Mesenchymal stem cell (in vitro differentiated cells and primary cell): ENCODE measurements at regions not wholly inside any gene's neighbourhood (a gene's known extent, or its start where the extent isn't known, plus 50 kb on each side); places are given as distances from the start of the nearest gene placed in this dataset.

Experiments
- DNase-seq: peaks from one replicate; pipeline ENCODE4 v3.0.0-alpha.2; 2013
- H2AFZ ChIP-seq: one replicate; pipeline ENCODE4 v1.6.1; 2013; ENCODE audit warnings: low read depth, mild to moderate bottlenecking, control low read depth, inconsistent platforms, low read length, moderate library complexity
- H2AK5ac ChIP-seq: 2 replicates; pipeline ENCODE4 v1.6.1; 2013; ENCODE audit warnings: low read length, moderate library complexity, mild to moderate bottlenecking, inconsistent platforms; ENCODE audit not compliant: severe bottlenecking
- H2BK120ac ChIP-seq: one replicate; pipeline ENCODE4 v1.6.1; 2013; ENCODE audit warnings: low read depth, mild to moderate bottlenecking, inconsistent platforms, low read length, moderate library complexity
- H2BK12ac ChIP-seq, 2 experiments: one replicate each; pipeline ENCODE4 v1.6.1; 2013; ENCODE audit warnings: inconsistent platforms in 2 of 2, low read length in 2 of 2, mild to moderate bottlenecking in 2 of 2, moderate library complexity in 2 of 2, control low read depth in 1 of 2
- H2BK15ac ChIP-seq: one replicate; pipeline ENCODE4 v1.6.1; 2013; ENCODE audit warnings: mild to moderate bottlenecking, low read depth, inconsistent platforms; ENCODE audit not compliant: poor library complexity, severe bottlenecking
- H2BK5ac ChIP-seq: 2 replicates; pipeline ENCODE4 v1.6.1; 2013; ENCODE audit warnings: low read depth, mild to moderate bottlenecking, low read length, control low read depth, inconsistent platforms; ENCODE audit not compliant: poor library complexity, severe bottlenecking
- H3K14ac ChIP-seq, 2 experiments: one replicate each; pipeline ENCODE4 v1.6.1; 2013; ENCODE audit warnings: inconsistent platforms in 2 of 2, low read length in 2 of 2, control low read depth in 1 of 2, mild to moderate bottlenecking in 1 of 2, moderate library complexity in 1 of 2
- H3K18ac ChIP-seq, 2 experiments: one replicate each; pipeline ENCODE4 v1.6.1; 2013; ENCODE audit warnings: inconsistent platforms in 2 of 2, low read length in 2 of 2, control low read depth in 1 of 2, low read depth in 1 of 2, mild to moderate bottlenecking in 1 of 2
- H3K23ac ChIP-seq, 2 experiments: one replicate each; pipeline ENCODE4 v1.6.1; 2013; ENCODE audit warnings: inconsistent platforms in 2 of 2, low read length in 2 of 2, mild to moderate bottlenecking in 2 of 2, moderate library complexity in 2 of 2, control low read depth in 1 of 2
- H3K27ac ChIP-seq: 2 replicates; pipeline ENCODE4 v1.5.1; 2013; ENCODE audit warnings: mild to moderate bottlenecking, moderate library complexity, low read length, control low read depth, inconsistent platforms; ENCODE audit not compliant: poor library complexity, severe bottlenecking
- H3K27me3 ChIP-seq, 2 experiments: 2 replicates each; pipeline versions ENCODE4 v1.6.1 to v1.7.0; 2013; ENCODE audit warnings: low read length in 2 of 2, mild to moderate bottlenecking in 2 of 2, moderate library complexity in 2 of 2, control low read depth in 1 of 2, inconsistent platforms in 1 of 2; ENCODE audit not compliant: control insufficient read depth in 1 of 2, insufficient read depth in 1 of 2
- H3K36me3 ChIP-seq, 2 experiments: 2 replicates each; pipeline versions ENCODE4 v1.6.1 to v1.7.0; 2013; ENCODE audit warnings: low read length in 2 of 2, control low read depth in 1 of 2, inconsistent platforms in 1 of 2, low read depth in 1 of 2, mild to moderate bottlenecking in 1 of 2; ENCODE audit not compliant: insufficient read depth in 2 of 2, control insufficient read depth in 1 of 2
- H3K4ac ChIP-seq, 2 experiments: one replicate each; pipeline ENCODE4 v1.6.1; 2013; ENCODE audit warnings: inconsistent platforms in 2 of 2, low read length in 2 of 2, mild to moderate bottlenecking in 2 of 2, moderate library complexity in 2 of 2, control low read depth in 1 of 2, low read depth in 1 of 2
- H3K4me1 ChIP-seq: 2 replicates; pipeline ENCODE4 v1.6.1; 2013; ENCODE audit warnings: low read depth, low read length, control low read depth; ENCODE audit not compliant: control insufficient read depth, insufficient read depth
- H3K4me2 ChIP-seq: 2 replicates; pipeline ENCODE4 v1.6.1; 2013; ENCODE audit warnings: low read length, mild to moderate bottlenecking, inconsistent platforms; ENCODE audit not compliant: poor library complexity, severe bottlenecking
- H3K4me3 ChIP-seq, 2 experiments: 2 replicates each; pipeline versions ENCODE4 v1.5.1 to v1.7.0; 2013; ENCODE audit warnings: low read length in 2 of 2, mild to moderate bottlenecking in 2 of 2, control low read depth in 1 of 2, low read depth in 1 of 2; ENCODE audit not compliant: insufficient read depth in 1 of 2
- H3K79me1 ChIP-seq: replicated peaks from 2 replicates; pipeline ENCODE4 v1.6.1; 2013; ENCODE audit warnings: mild to moderate bottlenecking, control low read depth, low read length, inconsistent platforms; ENCODE audit not compliant: poor library complexity, severe bottlenecking
- H3K9ac ChIP-seq: 2 replicates; pipeline ENCODE4 v1.7.0; 2013; ENCODE audit warnings: mild to moderate bottlenecking, low read length, moderate library complexity
- H3K9me3 ChIP-seq: 2 replicates; pipeline ENCODE4 v1.7.0; 2013; ENCODE audit warnings: mild to moderate bottlenecking, low read length; ENCODE audit not compliant: control insufficient read depth
- H4K8ac ChIP-seq: one replicate; pipeline ENCODE4 v1.6.1; 2013; ENCODE audit warnings: inconsistent platforms, mild to moderate bottlenecking, low read length, moderate library complexity
- H4K91ac ChIP-seq: one replicate; pipeline ENCODE4 v1.6.1; 2013; ENCODE audit warnings: mild to moderate bottlenecking, low read length, inconsistent platforms
- WGBS: methylation state at CpG from one replicate; pipeline ENCODE4 v1.1.7; 2013; ENCODE audit warnings: mixed read lengths; 5-methylcytosine and 5-hydroxymethylcytosine counted together

GRCh38 chr2:133766164-133766832 is 198.0 kb upstream of the NCKAP5 start:
- Histone ChIP-seq H3K9ac (no peak overlapping the region), H3K27ac (no peak overlapping the region), H3K4ac (no peak overlapping the region), H2BK5ac (no peak overlapping the region), H2AK5ac (no peak overlapping the region), H2BK12ac (no peak overlapping the region), H2BK120ac (no peak overlapping the region), H3K27me3 (no peaks in the 10 kb centered on the region), H3K36me3 (no peaks in the 10 kb centered on the region), H3K18ac (no peak overlapping the region), H3K79me1 (no peaks in the 10 kb centered on the region), H3K23ac (no peak overlapping the region), H3K4me3 (no peak overlapping the region), H3K14ac (no peak overlapping the region), H4K91ac (no peak overlapping the region), H2BK15ac (no peak overlapping the region), H3K9me3 (peaks cover 11% of the 10 kb centered on the region), H2AFZ (no peak overlapping the region), H4K8ac (no peak overlapping the region), H3K4me2 (no peak overlapping the region), H3K4me1 (no peaks in the 10 kb centered on the region)
- DNase-seq, result no peak

- Histone ChIP-seq H3K4ac (no peak overlapping the region), H3K9ac (no peak overlapping the region), H2AFZ (no peak overlapping the region), H3K9me3 (peaks cover under 1% of the 10 kb centered on the region), H3K14ac (no peak overlapping the region), H3K36me3 (no peaks in the 10 kb centered on the region), H3K4me1 (no peaks in the 10 kb centered on the region), H3K27ac (no peak overlapping the region), H3K18ac (no peak overlapping the region), H3K79me1 (no peaks in the 10 kb centered on the region), H3K27me3 (no peaks in the 10 kb centered on the region), H4K91ac (no peak overlapping the region), H2AK5ac (no peak overlapping the region), H4K8ac (no peak overlapping the region), H2BK12ac (no peak overlapping the region), H3K4me2 (no peak overlapping the region), H2BK120ac (no peak overlapping the region), H3K4me3 (no peak overlapping the region), H2BK15ac (no peak overlapping the region), H2BK5ac (no peak overlapping the region), H3K23ac (no peak overlapping the region)
- 95% methylated on average over 2 of the region's 2 CpGs for WGBS
- no peak for DNase-seq
These were observed 200.0 kb upstream of the NCKAP5 start for GRCh38 chr2:133768256-133768655.

DNA sequence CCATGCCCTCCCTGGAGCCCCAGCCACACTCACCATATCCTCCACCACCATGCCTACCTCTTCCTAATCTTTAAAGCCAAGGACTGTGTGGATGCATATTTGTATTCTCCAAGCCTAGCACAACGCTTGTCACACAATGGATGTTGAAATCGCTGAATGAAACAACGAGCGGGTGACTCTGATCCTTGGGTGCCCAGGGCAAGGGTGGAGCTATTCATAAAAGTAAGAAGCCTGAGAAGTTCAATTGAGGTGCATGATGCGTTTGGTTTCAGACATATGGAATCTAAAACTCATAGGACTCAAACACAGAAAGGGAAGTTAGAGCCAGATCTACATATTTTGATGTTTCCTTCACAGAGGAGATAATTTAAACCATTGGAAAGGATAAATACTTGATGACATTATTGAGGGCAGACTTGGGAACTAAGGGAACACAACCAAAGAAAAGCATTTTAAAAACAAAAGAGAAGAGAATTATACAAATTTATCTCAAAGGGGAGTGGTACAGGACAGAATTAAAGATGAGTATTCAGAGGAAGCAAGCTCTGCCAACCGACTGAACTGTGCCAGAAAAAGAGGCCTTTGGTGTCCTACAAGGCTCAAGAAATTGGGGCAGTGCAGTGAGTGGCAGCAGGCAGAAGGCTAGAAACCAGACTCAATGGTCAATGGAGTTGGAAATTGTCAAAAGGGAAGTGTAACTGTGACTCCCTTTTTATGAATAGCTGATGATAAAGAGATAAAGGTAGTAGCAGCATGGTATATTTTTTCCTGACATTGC is 200.6 kb upstream of the NCKAP5 start:
- no peak overlapping the region for H2BK15ac ChIP-seq
- no peak overlapping the region for H2BK12ac ChIP-seq
- no peak overlapping the region for H3K23ac ChIP-seq
- no peak overlapping the region for H2AK5ac ChIP-seq
- DNase-seq, result no peak
- H3K79me1 ChIP-seq, result no peaks in the 10 kb centered on the region
- H3K4ac ChIP-seq, result no peak overlapping the region
- H3K18ac ChIP-seq, result no peak overlapping the region
- no peak overlapping the region for H4K91ac ChIP-seq
- H3K9ac ChIP-seq, result no peak overlapping the region
- H3K27ac ChIP-seq, result no peak overlapping the region
- H3K36me3 ChIP-seq, result no peaks in the 10 kb centered on the region
- H2BK5ac ChIP-seq, result no peak overlapping the region
- 92% methylated on average over 5 of the region's 6 CpGs for WGBS
- no peaks in the 10 kb centered on the region for H3K27me3 ChIP-seq
- H3K14ac ChIP-seq, result no peak overlapping the region
- H2AFZ ChIP-seq, result no peak overlapping the region
- H3K4me2 ChIP-seq, result no peak overlapping the region
- no peak overlapping the region for H4K8ac ChIP-seq
- no peak overlapping the region for H2BK120ac ChIP-seq
- H3K4me1 ChIP-seq, result no peaks in the 10 kb centered on the region
- no peak overlapping the region for H3K4me3 ChIP-seq
- no peaks in the 10 kb centered on the region for H3K9me3 ChIP-seq

- no peak for DNase-seq
- no peaks in the 10 kb centered on the region for H3K27me3 ChIP-seq
- no peak overlapping the region for H3K4me3 ChIP-seq
- no peaks in the 10 kb centered on the region for H3K79me1 ChIP-seq
- H3K36me3 ChIP-seq, result no peaks in the 10 kb centered on the region
- H2AFZ ChIP-seq, result no peak overlapping the region
- H2BK12ac ChIP-seq, result no peak overlapping the region
- H3K4me2 ChIP-seq, result no peak overlapping the region
- H4K91ac ChIP-seq, result no peak overlapping the region
- H3K9me3 ChIP-seq, result no peaks in the 10 kb centered on the region
- no peak overlapping the region for H3K4ac ChIP-seq
- H2BK5ac ChIP-seq, result no peak overlapping the region
- H2AK5ac ChIP-seq, result no peak overlapping the region
- peaks cover 5% of the 10 kb centered on the region for H3K4me1 ChIP-seq
- H3K14ac ChIP-seq, result no peak overlapping the region
- no peak overlapping the region for H2BK15ac ChIP-seq
- H4K8ac ChIP-seq, result no peak overlapping the region
- H3K9ac ChIP-seq, result no peak overlapping the region
- H3K27ac ChIP-seq, result no peak overlapping the region
- H3K18ac ChIP-seq, result no peak overlapping the region
- 83% methylated on average over 2 of the region's 2 CpGs for WGBS
- H2BK120ac ChIP-seq, result no peak overlapping the region
- H3K23ac ChIP-seq, result no peak overlapping the region
These were observed 205.8 kb upstream of the NCKAP5 start for GRCh38 chr2:133773854-133774653.
